ENCODE measurements at regions not wholly inside any gene's neighbourhood (a gene's known extent, or its start where the extent isn't known, plus 50 kb on each side); places are given as distances from the start of the nearest gene placed in this dataset.

DNA sequence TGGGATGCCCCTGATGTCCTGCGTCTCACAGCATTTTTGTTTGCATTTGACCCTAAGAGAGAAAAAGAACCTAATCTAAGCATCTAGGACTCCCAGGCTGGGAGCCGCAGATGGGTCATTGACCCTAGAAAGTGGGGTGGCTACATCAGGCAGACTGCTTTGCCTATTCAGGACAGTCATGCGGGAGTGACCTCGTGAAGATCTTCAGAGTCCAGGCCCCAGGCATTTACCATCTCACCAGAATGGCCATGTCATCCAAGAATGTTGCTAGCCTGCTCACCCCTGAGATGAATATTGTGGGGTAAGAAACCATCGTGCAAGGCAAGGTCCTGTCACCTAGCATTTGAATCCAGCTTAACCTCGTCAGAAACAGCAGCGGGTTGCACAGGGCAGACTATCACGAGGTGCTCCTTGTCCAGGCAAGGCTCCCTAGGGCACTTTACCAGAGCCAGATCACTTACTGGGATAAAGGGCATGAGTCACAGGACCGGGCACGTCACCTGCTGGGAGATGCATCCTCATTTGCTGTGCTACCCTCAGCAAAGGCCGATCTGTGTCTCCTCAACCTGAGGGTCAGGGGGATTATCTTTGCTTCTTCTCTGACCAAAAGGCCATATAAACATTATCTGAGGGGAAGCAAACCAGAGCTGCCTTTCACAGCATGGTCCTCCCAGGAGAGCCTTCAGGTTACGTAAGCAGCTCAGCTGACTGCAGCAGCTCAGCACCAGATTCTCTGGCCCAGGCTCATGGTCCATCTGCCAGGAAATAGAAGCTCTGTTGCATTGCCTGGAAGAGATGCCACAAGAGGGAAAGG lies 162.3 kb downstream of the ACKR3 start:
- Histone ChIP-seq H3K27ac (peak overlapping the region in 9 of 21 experiments; percentile 2 to 78 (median 42)), H3K4me3 (no peak overlapping the region)

DNA sequence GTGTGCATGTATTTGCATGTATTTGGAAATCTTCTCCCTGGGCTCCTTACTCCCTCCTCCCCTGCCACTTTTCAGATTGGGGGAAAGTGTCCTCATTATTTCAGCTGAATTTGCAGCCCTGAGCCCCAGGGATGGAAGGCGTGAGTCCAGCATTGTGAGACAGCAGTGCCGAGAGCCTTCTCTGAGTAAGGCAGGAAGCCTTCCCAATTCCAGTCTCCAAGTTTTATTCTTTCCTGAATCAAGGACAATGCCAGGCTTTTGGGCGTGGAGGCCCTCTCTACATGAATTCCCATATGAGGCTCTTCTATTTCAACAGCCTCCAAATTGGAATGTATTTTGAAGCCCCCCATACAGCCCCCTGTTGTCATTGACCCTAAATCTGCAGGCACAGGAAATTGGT lies 163.5 kb downstream of the ACKR3 start:
- peak overlapping the region in 3 of 21 experiments; percentile 3 to 69 (median 59) for H3K27ac ChIP-seq
- no peak overlapping the region for H3K4me3 ChIP-seq

- Histone ChIP-seq H3K4me3 (no peak overlapping the region), H3K27ac (no peak overlapping the region)
Observed at GRCh38 chr2:236735825-236736238, 166.2 kb downstream of the ACKR3 start.

DNA sequence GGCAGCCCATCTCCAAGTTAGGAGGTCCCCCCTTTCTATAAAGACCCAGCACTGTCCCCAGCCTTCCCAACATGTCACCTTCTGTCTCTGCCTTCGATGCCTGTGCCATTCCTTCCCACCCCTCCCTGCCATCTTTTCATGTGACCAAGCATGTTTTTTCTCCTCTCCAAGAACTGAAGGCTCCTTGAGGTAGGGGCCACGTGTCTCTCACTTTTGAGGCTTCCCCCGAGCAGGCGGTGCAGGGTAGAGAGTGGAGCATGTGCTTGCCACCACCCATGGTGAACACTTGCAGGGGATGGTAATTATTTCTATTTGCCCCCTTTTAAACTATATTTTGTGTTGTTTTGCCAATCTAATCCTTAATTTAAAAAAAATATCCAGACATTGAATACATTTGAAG lies 168.4 kb downstream of the ACKR3 start:
- Histone ChIP-seq H3K4me3 (no peak overlapping the region), H3K27ac (no peak overlapping the region)

GRCh38 chr2:236738896-236739295 lies 169.3 kb downstream of the ACKR3 start:
- Histone ChIP-seq H3K4me3 (no peak overlapping the region), H3K27ac (no peak overlapping the region)

- no peak overlapping the region for H3K4me3 ChIP-seq
- H3K27ac ChIP-seq = no peak overlapping the region
Observed at GRCh38 chr2:236739663-236740062, 170.0 kb downstream of the ACKR3 start.

- Histone ChIP-seq H3K4me3 (no peak overlapping the region), H3K27ac (no peak overlapping the region)
Observed at GRCh38 chr2:236740506-236740905, 170.9 kb downstream of the ACKR3 start.

DNA sequence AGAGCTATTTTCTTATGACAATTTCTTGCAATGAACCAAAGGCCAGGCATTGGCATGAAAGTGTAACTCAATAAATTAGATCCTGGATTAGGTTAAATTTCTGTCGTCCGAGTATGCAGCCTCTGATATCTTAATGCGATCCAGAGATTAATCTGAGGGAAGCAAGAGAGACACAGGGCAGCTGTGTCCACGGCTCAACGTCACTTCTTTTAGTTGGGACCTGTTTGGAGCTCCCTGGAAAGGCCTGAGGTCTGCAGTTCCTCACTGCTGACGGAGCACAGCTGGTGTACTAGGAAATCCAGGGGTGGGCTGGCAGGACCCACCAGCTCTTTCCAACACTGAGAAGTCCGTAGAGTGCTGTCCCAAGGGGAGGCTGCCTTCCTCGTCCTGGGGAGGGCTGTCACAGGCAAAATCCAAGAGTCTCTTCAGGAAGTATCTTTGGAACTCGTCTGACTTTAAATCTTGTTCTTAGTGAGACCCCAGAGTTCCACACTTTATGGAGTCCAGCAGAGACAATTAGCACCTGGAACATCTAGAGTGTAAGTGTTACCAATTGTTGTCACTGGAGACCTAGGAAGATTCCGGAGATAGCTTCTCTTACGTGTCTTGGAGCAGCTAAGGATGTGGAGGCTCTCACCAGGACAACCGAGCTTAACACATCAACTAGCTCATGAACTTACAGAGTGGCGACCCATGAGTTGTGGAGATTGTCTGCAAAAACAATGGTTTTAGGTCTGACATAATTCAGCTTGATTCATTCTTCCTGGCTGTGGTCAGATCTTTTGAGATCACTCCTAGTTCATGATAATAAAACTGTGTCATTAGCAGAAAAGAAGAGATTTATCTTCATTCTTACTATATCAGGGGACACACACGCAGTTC lies 173.7 kb downstream of the ACKR3 start:
- Histone ChIP-seq H3K27ac (peak overlapping the region in 13 of 21 experiments; percentile 9 to 77 (median 38)), H3K4me3 (no peak overlapping the region)

GRCh38 chr2:236743921-236744280 lies 174.3 kb downstream of the ACKR3 start:
- H3K27ac ChIP-seq = peak overlapping the region in 8 of 21 experiments; percentile 9 to 77 (median 63)
- H3K4me3 ChIP-seq = no peak overlapping the region

- H3K27ac ChIP-seq = peak overlapping the region in 11 of 21 experiments; percentile 0 to 81 (median 59)
Observed at GRCh38 chr2:236744281-236744705, 174.7 kb downstream of the ACKR3 start.

GRCh38 chr2:236744716-236745115 lies 175.1 kb downstream of the ACKR3 start:
- peak overlapping the region in 13 of 21 experiments; percentile 0 to 81 (median 59) for H3K27ac ChIP-seq

More at GRCh38 chr2:236744281-236744705, 174.7 kb downstream of the ACKR3 start:
- H3K4me3 ChIP-seq = no peak overlapping the region

GRCh38 chr2:236745420-236746210 lies 176.0 kb downstream of the ACKR3 start:
- Histone ChIP-seq H3K27ac (peak overlapping the region in 15 of 21 experiments; percentile 34 to 81 (median 55)), H3K4me3 (no peak overlapping the region)

More at GRCh38 chr2:236744716-236745115, 175.1 kb downstream of the ACKR3 start:
- no peak overlapping the region for H3K4me3 ChIP-seq

DNA sequence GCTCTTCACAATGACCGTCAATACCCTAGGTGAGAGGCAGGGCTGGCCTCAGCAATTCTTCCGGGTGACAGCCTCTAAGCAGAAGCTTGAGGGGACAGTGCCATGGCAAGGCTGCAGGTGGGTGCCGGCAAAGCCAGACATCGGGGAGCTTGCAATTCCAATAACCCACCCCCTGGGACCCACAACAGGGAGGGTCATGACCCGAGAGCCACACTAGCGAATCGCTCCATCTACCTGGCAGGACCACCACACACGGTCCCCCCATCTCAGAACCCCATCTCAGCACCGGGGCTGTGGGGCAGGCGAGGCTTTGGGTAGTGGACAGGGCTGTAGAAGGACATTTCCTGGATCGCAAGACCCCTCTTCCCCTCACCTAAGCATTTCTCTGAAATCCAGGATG lies 177.2 kb downstream of the ACKR3 start:
- peak overlapping the region in 3 of 21 experiments; percentile 66 to 81 (median 69) for H3K27ac ChIP-seq
- no peak overlapping the region for H3K4me3 ChIP-seq

GRCh38 chr2:236747426-236747825 lies 177.8 kb downstream of the ACKR3 start:
- H3K27ac ChIP-seq = no peak overlapping the region
- no peak overlapping the region for H3K4me3 ChIP-seq

GRCh38 chr2:236747925-236748324 lies 178.3 kb downstream of the ACKR3 start:
- peak overlapping the region in 2 of 21 experiments; percentile 47 to 73 for H3K27ac ChIP-seq

DNA sequence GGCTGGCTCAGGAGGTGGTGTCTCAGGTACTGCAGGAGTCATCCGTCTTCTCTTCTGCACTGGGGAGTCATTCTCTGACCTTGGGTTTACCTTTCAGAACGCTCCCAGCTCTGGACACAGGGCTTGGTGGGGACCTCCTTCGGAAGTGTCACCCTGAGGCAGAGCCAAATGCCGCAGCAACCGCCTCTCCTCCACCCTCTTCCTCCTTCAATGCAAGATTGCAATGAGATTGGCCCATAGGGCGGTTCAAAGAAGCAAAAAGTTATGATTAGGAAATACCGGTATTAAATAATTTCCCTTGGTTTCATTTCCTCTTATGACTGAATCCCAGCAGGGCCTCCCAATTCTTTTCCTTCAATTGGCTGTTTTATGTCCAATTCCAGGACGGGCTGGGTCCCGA lies 178.8 kb downstream of the ACKR3 start:
- Histone ChIP-seq H3K4me3 (no peak overlapping the region), H3K27ac (peak overlapping the region in 6 of 21 experiments; percentile 14 to 73 (median 40))

More at GRCh38 chr2:236747925-236748324, 178.3 kb downstream of the ACKR3 start:
- no peak overlapping the region for H3K4me3 ChIP-seq

GRCh38 chr2:236748801-236749200 lies 179.2 kb downstream of the ACKR3 start:
- Histone ChIP-seq H3K4me3 (no peak overlapping the region), H3K27ac (peak overlapping the region in 8 of 21 experiments; percentile 9 to 73 (median 28))

DNA sequence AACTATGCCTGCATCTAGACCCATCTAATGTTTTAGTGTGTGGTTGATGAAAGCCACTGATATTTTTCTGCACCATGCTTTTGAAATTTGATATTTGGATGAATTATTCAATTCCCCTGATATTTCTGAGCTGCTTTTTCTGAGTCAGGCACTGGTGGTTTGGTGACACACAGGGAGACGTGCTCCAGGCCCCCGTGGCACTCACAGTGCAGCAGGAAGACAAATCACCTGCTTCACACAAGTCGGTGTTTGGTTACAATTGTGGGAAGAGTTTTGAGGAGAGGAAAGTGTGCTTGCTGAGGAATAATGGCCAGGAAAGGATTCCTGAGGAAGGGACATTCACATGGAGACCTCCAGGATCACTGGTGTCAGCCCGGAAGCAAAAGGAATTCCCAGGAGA lies 179.7 kb downstream of the ACKR3 start:
- H3K4me3 ChIP-seq = no peak overlapping the region
- H3K27ac ChIP-seq = peak overlapping the region in 1 of 21 experiments; percentile 47

GRCh38 chr2:236752096-236752495 lies 182.5 kb downstream of the ACKR3 start:
- H3K4me3 ChIP-seq = no peak overlapping the region
- H3K27ac ChIP-seq = no peak overlapping the region

Data from skin epidermis (tissue), 12 donors.